Thoracic aorta (tissue), 2 donors: ENCODE measurements at regions not wholly inside any gene's neighbourhood (a gene's known extent, or its start where the extent isn't known, plus 50 kb on each side); places are given as distances from the start of the nearest gene placed in this dataset.
"Not testable (repeated sequence)": the region's sequence is repeated elsewhere in the genome, so short reads cannot be mapped to it uniquely, and the experiment has no call there.

Experiments used
- ATAC-seq: fragments of 150-250 bp; one replicate; pipeline ENCODE4 v1.8.0; 2017; ENCODE audit warnings: low read depth; ENCODE audit not compliant: insufficient number of reproducible peaks, low FRiP score
- DNase-seq: peaks from one replicate; pipeline ENCODE4 v3.0.0-alpha.2; 2020; ENCODE audit warnings: low spot score
- H3K27ac ChIP-seq, 2 donors: fragments of 200-600 bp; sonication (generic); 1 replicate in 1 of 2; 2 replicates in 1 of 2; pipeline ENCODE4 v1.5.1; 2016; ENCODE audit warnings: mild to moderate bottlenecking in 2 of 2, moderate library complexity in 2 of 2
- H3K27me3 ChIP-seq: fragments of 200-600 bp; sonication (generic); replicated peaks from 2 replicates; pipeline ENCODE4 v1.6.0; 2016; ENCODE audit warnings: mild to moderate bottlenecking; ENCODE audit not compliant: insufficient read depth
- H3K36me3 ChIP-seq: fragments of 200-600 bp; sonication (generic); one replicate; pipeline ENCODE4 v1.5.1; 2016
- H3K4me1 ChIP-seq, 2 donors: fragments of 200-600 bp; sonication (generic); 1 replicate in 1 of 2; 2 replicates in 1 of 2; pipeline versions ENCODE4 v1.5.1 to v1.6.0; 2016; ENCODE audit warnings: low read depth in 2 of 2, mild to moderate bottlenecking in 1 of 2; ENCODE audit not compliant: control insufficient read depth in 1 of 2
- H3K4me3 ChIP-seq: fragments of 200-600 bp; sonication (generic); 2 replicates; pipeline ENCODE4 v1.5.1; 2016; ENCODE audit warnings: mild to moderate bottlenecking
- H3K9me3 ChIP-seq: fragments of 200-600 bp; sonication (generic); 2 replicates; pipeline ENCODE4 v1.5.1; 2016
- CTCF ChIP-seq: fragments of 200-600 bp; sonication (generic); IDR thresholded peaks from one replicate; pipeline ENCODE4 v1.5.1; 2019; ENCODE audit warnings: antibody characterized with exemption

GRCh38 chr13:50649211-50649610, 194.3 kb downstream of the DLEU7 start:
- Histone ChIP-seq H3K9me3 (no peaks in the 10 kb centered on the region), H3K27ac (no peak overlapping the region), H3K4me1 (peaks cover 0 to 14% of the 10 kb centered on the region in 2 donors), H3K36me3 (no peaks in the 10 kb centered on the region), H3K4me3 (no peak overlapping the region), H3K27me3 (no peaks in the 10 kb centered on the region)
- ATAC-seq (no peak), DNase-seq (no peak)
- no peak for TF ChIP-seq CTCF

GRCh38 chr13:50650592-50651504, 192.6 kb downstream of the DLEU7 start:
- H3K27ac ChIP-seq, result no peak overlapping the region
- no peaks in the 10 kb centered on the region for H3K27me3 ChIP-seq
- no peak overlapping the region for H3K4me3 ChIP-seq
- ATAC-seq (no peak), DNase-seq (no peak)
- H3K4me1 ChIP-seq, result peaks cover 0 to 14% of the 10 kb centered on the region in 2 donors
- no peaks in the 10 kb centered on the region for H3K36me3 ChIP-seq
- no peak for TF ChIP-seq CTCF
- H3K9me3 ChIP-seq, result no peaks in the 10 kb centered on the region

GRCh38 chr13:50651922-50652321, 191.6 kb downstream of the DLEU7 start:
- Histone ChIP-seq H3K36me3 (no peaks in the 10 kb centered on the region), H3K27ac (no peak overlapping the region), H3K4me3 (no peak overlapping the region), H3K4me1 (peaks cover 0 to 14% of the 10 kb centered on the region in 2 donors), H3K9me3 (no peaks in the 10 kb centered on the region), H3K27me3 (no peaks in the 10 kb centered on the region)
- DNase-seq, result no peak
- TF ChIP-seq CTCF, result no peak
- ATAC-seq, result no peak

GRCh38 chr13:50654331-50654730, 189.2 kb downstream of the DLEU7 start:
- H3K4me1 ChIP-seq, result peaks cover 0 to 14% of the 10 kb centered on the region in 2 donors
- H3K36me3 ChIP-seq, result no peaks in the 10 kb centered on the region
- no peaks in the 10 kb centered on the region for H3K9me3 ChIP-seq
- H3K27me3 ChIP-seq, result no peaks in the 10 kb centered on the region
- H3K4me3 ChIP-seq, result no peak overlapping the region
- no peak for TF ChIP-seq CTCF
- DNase-seq (no peak), ATAC-seq (no peak)
- H3K27ac ChIP-seq, result no peak overlapping the region

- H3K9me3 ChIP-seq, H3K4me3 ChIP-seq, ATAC-seq, H3K36me3 ChIP-seq, H3K27me3 ChIP-seq, H3K27ac ChIP-seq, H3K4me1 ChIP-seq, DNase-seq: not testable (repeated sequence)
Measured at GRCh38 chr13:50661881-50662280, 181.6 kb downstream of the DLEU7 start.
